ENCODE measurements at regions not wholly inside any gene's neighbourhood (a gene's known extent, or its start where the extent isn't known, plus 50 kb on each side); places are given as distances from the start of the nearest gene placed in this dataset.

DNA sequence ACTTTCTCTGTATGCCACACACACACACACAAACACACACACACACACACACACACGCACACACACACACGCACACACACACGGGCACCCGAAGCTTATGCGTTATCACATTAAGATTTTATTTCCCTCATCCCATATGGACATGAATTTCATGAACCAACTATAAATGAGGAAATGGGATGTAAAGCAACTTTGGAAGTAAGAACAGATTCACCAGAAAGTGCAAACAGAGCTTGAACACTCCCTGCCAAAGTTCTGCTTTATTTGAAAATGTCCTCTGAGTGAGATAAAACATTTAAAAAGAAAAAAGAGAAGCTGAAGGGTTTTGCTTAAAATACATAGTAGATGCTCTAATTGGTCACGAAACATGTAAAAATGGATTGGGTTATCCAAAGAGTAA is 90.4 kb upstream of the OTX2 start:
- no peak for DNase-seq

DNA sequence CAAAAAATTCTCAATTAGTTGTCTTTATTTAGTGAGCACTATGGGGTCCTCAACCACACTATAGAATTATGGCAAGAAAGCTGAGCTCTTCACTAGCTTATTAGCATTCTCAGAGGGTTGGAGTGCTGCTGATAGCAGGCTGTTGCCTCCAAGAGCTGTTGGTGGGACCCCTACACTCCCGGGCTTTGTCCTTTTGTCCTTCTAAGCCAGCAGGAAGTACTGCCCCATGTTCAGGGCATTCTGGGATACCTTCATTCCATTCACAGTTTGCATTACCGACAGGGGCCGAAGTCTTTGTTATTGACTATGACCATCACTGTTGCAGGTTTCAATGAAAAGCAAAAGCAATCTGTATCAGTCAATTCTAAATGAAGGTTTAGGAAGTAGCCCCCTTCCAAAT is 89.5 kb upstream of the OTX2 start:
- no peak for DNase-seq

DNA sequence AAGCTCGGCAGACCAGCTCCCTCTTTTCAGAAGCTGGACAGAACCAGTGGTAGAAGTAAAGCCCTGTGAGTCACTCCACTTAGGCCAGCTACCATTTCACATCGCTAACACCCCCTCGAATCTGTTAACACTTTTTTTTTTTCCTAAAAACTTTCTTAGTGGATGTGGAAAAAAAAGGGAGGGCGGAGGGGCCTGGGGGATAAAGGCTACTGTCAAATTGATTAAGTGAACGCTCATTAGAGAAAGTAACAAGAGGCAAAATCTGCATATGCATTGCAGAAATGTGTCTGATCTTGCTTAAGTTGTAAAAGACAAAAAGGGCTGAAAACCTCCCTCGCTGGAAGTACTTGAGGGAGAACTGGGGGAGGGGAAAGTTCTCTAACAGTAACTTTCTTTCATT is 86.6 kb upstream of the OTX2 start:
- no peak for DNase-seq

DNA sequence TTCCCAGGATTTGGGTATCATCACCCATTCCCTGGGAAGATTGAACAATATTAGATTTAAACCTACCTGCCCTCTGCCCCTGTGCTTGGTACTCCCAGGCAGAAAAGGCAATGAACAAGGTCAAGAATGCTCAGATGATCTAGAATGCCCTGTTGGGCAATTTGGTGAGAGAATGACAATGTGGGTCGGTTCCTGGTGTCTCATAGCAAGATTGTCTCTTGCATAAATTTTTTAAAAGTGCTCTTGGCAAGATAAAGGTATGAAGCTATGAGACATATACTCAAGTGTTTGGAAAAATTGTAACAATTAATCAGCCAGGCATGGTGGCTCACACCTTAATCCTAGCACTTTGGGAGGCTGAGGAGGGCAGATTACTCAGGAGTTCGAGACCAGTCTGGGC is 86.0 kb upstream of the OTX2 start:
- no peak for DNase-seq

DNA sequence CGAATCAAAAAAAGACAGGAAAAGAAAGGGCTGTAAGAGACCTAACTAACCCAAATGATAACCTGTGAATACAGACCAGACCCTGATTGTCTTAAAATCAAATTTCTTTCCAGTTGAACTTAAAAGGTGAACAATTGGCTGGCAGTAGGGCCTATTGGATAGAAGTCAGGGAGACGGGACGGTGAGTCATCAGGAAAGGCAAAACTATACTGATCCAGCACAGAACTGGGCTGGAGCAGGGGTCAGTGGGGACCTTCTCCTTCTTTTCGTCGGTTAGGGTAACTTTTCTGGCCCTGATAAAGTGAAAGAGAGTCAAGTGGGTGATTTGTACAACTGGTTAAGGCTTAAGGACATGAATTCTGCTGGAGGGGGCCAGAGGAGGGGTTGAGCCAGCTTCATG is 84.9 kb upstream of the OTX2 start:
- DNase-seq = no peak

DNA sequence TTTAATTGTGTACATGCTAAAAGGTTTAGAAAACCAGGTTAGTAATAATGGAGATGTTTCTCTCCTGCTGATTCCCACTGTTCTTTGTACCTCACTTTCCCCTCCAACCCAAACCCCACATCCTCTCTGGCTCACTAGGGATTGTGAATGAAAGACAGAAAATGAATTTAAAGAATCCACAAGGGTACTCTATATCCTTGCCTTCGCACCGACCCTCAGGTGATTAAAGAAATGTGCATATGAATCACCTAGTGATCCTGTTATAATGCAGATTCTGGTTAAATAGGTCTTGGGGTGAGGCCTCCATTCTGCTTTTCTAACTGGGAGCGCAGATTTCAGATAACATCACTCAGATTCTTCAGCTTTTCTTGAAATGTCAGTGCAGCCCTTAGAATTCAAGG is 84.3 kb upstream of the OTX2 start:
- no peak for DNase-seq

DNA sequence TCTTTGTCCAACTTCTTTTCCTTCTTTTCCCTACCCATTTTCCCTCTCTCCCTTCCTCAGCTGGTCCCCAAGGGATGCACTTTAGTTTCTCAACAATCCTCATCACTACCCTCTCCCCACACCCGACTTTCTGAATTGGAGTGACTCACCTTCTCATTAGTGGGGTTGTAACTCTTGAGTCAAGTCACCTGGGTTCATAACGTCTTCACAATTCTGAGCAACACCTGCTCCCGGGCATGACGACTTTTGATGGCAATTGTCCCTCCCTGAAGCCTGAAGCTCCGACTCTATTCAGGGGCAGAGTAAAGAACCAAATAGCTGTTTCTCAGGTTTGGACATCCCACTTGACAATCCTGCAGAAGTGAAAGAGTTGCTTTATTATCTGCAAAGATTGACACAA is 82.7 kb upstream of the OTX2 start:
- no peak for DNase-seq

DNA sequence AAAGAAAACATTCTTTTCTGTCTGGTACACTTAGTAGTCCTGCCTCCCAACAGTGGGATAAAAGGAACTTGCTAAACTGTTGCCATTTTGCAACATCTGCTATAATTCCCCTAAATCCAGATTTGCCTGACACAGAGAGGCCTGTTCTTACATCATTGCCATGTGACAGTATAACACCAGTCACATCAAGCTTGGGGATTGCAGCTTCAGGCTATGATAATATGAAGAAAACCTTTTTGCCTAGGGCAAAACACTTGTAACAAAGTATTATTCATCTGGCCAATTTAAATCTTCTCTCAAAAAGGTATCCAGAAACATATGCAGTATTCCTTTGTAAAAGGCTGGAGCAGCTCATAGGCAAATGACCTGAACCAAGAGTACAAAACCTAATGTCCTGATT is 80.9 kb upstream of the OTX2 start:
- no peak for DNase-seq

DNA sequence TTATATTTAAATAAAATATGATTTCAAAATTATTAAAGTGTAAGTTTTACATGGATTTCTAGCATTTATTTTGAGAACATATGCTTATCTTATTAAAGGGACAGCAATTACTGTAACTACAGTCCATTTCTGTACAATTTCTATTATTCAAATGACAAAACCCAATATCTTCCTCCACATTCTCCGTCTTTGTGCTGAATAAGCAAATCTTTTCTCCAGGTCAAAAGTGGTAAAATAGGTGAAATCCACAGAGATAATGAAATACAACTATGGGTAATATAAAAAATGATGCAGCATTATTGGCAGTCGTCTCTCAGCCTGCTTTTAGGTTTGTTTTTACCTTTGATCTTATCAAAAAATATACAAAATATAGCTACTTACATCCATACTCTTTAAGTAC is 79.4 kb upstream of the OTX2 start:
- no peak for DNase-seq

DNA sequence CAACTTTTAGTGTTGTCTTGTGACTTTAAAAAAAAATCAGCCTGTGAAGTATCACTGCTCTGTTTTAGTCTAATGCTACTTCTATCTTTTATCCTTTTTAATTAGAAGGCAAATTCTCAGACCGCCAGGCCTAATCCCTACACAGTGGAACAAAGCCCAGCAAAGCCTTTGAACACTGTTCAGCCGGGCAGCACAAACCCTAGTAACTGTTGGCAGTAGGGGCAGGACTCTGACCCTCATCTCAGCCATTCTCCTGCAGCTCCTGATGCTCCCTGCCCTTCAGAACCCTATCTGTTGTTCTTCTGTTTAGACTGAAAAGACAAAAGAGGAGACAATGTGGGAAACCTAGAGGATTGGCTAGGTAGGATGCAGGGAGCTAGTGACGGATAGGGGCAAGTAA is 78.0 kb upstream of the OTX2 start:
- DNase-seq = no peak

DNA sequence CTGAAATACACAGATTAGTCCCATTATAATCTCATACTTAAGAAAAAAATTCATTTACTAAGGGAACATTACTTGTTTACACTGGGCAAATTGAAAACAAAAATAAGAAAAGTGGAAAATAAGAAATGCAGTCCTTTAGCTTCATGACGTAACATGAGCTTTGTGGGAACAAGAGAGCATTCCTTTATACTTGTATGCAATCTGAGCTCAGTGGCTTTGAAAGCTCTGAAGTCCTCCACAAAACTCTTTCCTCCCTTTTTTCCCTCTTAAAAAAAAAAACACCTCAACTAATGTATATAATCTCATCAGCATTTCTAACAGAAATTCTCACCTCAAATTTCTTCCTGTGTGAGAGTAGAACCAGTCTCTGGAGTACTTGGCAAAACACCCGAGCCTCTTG is 76.9 kb upstream of the OTX2 start:
- no peak for DNase-seq

DNA sequence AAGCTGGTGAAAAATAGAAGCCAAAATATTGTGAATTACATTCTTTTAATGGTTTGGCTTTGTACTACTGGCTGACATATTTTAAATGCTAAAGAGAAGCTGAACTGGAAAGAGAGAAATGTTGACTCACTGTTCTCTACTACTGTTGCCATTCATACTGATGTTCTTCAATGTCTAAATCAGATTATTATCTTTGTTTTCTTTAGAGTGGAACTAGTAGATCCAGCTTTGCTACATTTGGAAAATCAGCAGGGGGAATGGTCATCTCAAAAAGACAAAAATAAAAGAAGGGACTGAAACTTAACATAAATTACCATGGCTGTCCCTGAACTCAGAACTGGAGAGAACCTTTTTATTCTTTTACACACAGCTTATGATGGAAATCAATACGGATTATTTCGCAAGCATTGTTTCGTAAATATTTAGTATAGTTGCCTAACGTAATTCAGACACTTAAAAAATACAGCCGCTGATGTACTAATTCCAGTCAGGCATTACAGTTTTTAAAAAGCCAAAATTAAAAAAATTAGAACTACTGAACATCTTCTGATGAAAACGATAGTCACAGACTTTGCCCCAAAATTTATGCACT is 76.3 kb upstream of the OTX2 start:
- no peak for DNase-seq

DNA sequence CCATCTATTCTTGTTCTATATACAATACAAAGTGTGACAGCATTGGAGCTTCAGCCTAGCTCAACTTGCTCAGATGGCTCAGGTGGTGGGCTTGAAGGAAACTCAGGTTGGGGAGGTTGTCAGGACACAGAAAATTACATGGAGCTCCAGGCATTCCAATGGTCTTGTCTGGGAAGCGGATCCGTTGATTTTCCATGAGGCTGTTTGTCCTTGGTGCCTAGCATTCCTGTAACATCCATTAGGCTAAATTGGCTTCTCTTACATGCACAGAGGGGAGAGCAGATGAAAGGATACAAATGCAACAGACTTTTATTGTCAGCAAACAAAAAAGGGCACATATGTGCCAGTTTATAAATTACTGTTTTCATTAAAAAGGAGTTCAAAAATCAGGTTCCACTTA is 75.5 kb upstream of the OTX2 start:
- DNase-seq = no peak

DNA sequence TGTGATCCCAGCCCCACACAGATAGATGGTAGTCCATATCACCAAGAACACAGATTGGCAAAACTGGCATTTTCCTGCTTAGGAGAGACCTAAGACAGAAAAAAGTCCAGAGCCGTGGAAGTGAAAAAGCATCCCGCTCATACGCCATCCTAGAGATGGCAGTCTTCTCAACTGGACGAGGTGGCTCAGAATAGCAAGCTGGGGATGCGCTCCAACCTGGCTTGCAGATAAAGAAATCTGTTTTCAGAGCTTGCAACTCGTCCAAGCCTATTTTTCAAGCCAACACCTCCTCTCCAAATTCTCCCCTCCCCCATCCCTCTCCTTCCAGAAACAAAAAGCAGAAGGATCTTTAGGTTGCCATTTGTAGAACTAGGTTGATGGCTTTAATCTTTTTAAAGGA is 74.3 kb upstream of the OTX2 start:
- no peak for DNase-seq

DNA sequence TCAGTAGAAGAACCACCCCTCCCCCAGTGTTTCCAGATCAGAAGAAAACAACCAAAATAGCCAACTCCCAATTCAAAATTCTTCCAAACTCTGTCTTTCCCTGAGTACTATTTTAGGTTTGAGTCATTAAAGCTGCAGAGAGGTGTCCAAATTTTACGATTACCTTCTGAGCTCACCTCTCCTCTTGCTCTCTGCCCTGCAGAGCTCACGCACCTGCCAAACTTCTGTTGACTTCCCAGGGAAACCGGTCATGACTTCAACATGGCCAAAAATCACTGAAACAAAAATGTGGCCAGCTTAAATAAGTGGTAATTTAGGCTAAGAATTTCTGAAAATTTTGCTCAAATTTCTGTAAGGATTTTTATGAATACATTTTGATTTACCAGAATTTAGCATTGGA is 70.9 kb upstream of the OTX2 start:
- no peak for DNase-seq

DNA sequence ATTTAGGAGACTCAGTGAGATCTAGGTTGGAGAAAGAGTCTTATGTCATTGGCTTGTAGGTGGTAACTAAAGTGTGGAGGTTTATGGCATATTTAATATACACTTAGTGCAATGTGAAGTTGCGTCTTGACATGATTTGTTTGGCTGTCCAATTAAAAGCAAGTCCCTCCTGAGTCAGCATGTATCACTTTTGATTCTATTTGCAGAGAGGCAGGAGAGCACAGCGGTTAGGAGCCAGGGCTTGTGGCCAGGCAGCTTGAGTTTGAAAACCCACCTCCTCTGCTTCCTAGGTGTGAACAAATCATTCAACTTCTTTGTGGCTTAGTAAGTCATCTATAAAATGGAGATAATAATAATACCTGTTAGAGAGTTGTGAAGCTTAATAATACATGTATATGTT is 68.5 kb upstream of the OTX2 start:
- no peak for DNase-seq

DNA sequence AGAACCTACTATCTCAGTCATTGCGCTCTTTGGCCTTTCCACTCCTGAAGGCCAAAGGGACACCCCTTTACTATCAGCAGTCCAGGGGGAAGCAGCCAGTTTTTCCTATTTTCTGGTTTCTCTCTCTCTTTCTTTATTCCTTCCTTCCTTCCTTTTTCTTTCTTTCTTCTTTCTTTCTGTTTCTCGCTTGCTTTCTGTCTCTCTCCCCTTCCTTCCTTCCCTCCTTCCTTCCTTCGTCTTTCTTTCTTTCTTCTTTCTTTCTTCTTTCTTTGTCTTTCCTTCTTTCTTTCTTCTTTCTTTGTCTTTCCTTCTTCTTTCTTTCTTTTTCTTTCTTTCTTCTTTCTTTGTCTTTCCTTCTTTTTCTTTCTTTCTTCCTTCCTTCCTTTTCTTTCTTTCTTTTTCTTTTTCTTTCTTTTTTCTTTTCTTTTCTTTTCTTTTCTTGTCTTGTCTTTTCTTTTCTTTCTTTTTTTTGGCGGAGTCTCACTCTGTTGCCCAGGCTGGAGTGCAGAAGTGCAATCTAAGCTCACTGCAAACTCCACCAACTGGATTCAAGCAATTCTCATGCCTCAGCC is 64.9 kb upstream of the OTX2 start:
- no peak for DNase-seq

DNA sequence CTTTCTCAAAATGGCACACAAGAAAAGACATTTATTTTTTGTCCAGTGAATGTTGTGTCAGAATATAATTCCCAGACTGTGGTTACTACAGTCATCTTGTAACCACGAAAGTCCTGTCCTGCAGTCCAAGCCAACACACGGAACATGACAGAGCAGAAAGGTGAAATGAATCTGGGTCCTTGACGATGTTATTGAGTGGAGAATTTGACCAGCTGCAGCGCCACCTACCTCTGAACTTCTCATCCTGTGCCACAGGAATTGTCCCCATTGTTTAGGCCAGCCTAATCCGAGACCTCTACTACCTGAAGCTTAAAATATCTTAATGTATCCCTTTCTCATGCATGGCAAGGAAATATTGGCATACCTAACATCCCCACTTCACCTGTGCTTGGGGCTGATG is 64.1 kb upstream of the OTX2 start:
- no peak for DNase-seq

DNA sequence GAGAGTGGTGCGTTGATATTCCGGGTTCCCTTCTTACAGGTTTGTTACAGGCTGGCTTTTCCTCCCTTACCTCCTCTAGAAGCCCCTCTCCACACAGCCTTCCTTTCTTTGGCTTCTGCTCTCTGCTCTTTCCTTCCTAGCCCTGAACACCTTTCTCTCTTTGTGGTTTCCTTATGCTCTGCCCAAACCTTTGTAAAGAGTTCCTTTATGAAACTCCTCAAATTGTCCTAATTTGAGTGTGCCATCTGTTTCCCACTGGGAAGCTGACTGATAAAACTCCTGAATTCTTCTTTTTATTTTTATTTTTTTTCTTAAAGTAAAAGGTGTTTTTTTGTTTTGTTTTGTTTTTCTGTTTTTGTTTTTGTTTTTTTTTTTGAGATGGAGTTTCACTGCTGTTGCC is 60.1 kb upstream of the OTX2 start:
- DNase-seq = no peak

DNA sequence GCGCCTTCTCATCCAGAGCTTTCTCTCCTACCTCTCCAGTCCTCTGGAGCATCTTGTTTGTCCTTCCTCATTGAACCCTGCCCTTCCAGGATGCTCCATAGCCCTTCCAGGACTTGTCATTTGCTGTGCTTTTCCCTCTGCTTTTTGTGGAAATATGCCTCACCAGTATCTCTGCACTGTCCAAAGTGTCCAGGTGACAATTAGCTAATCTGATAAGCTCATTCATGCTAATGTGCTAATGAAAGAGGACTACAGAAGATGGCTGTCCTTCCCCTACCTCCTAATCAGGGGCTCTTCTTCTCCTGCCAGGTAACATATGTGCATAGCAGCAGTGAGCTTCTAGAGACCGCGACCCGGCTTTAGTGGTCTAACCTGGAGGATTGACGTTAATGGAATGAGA is 58.4 kb upstream of the OTX2 start:
- DNase-seq = no peak

DNA sequence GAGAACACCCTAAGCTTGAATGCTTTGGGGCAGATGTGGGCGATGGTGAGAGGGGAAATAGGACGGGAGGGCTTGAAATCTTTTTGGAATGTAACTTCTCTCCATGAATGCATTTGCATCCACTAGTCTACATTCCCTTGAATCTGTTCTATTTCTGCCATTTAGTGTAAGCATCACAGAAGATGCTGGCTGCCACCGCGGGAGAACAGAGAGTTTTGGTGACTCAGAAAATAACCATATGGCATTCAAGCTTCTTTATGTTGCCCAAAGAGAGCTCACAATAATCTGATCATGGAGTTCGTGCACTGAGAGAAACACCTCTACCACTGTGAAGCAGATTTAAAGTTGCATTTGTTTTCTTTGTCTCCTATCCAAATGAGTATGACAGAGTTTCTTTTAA is 52.6 kb upstream of the OTX2 start:
- DNase-seq = no peak

DNA sequence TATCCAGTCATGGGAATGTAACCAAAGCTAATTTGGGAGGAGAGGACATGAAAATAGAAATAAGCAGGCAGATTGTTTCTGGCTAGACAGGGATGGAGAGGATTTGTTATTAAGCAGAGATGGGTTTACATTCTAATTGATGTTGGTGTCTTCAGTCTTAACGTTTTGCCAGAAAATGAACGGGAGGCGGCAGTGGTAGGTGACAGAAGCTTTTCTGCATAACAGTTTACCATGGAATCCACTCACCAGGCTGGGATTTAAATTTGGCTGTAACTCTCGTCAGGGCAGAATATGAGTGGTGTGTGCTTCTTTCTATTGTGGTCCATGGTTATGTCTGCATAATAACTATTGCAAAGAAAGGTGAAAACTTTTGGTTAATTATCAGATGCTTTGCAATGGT is 50.2 kb upstream of the OTX2 start:
- DNase-seq = no peak
